ENCODE measurements at regions not wholly inside any gene's neighbourhood (a gene's known extent, or its start where the extent isn't known, plus 50 kb on each side); places are given as distances from the start of the nearest gene placed in this dataset.
"Not testable (repeated sequence)": the region's sequence is repeated elsewhere in the genome, so short reads cannot be mapped to it uniquely, and the experiment has no call there.

GRCh38 chr1:244332761-244333160 lies 118.9 kb downstream of the ADSS2 start:
- TF ChIP-seq ELK4 (IDR thresholded peaks at IDR 0.05; ENCODE audit: borderline replicate concordance, low read depth, low read length); SP2 (tag by site-specific recombination; IDR thresholded peaks at IDR 0.05); ZSCAN23 (tag by site-specific recombination; IDR thresholded peaks at IDR 0.05); BCL11A (tag by site-specific recombination; IDR thresholded peaks at IDR 0.05; ENCODE audit: low read depth); CTCF (tag by site-specific recombination; IDR thresholded peaks at IDR 0.05); ZNF549 (tag by site-specific recombination; IDR thresholded peaks at IDR 0.05); ZNF324 (tag by site-specific recombination; IDR thresholded peaks at IDR 0.05): not testable (repeated sequence)
